Trophoblast cell (in vitro differentiated cells and primary cell): ENCODE measurements at regions not wholly inside any gene's neighbourhood (a gene's known extent, or its start where the extent isn't known, plus 50 kb on each side); places are given as distances from the start of the nearest gene placed in this dataset.

Source experiments
- DNase-seq, 2 donors: peaks; one replicate each; pipeline ENCODE4 v3.0.0-alpha.2; 2016
- H2AFZ ChIP-seq: 2 replicates; pipeline ENCODE4 v1.6.1; 2013; ENCODE audit warnings: low read length, moderate library complexity, mild to moderate bottlenecking; ENCODE audit not compliant: insufficient read depth, poor library complexity
- H2AK5ac ChIP-seq: 2 replicates; pipeline ENCODE4 v1.6.1; 2013; ENCODE audit warnings: mild to moderate bottlenecking, low read length
- H2BK120ac ChIP-seq: 2 replicates; pipeline ENCODE4 v1.6.1; 2013; ENCODE audit warnings: low read length, mild to moderate bottlenecking, moderate library complexity; ENCODE audit not compliant: insufficient read depth, poor library complexity
- H2BK12ac ChIP-seq: 2 replicates; pipeline ENCODE4 v1.6.1; 2013; ENCODE audit warnings: mild to moderate bottlenecking, low read length, moderate library complexity
- H2BK5ac ChIP-seq: 2 replicates; pipeline ENCODE4 v1.6.1; 2013; ENCODE audit warnings: low read length, low read depth, moderate library complexity, mild to moderate bottlenecking; ENCODE audit not compliant: poor library complexity
- H3K14ac ChIP-seq: 2 replicates; pipeline ENCODE4 v1.6.1; 2013; ENCODE audit warnings: mild to moderate bottlenecking, low read length
- H3K18ac ChIP-seq: 2 replicates; pipeline ENCODE4 v1.6.1; 2013; ENCODE audit warnings: mild to moderate bottlenecking, low read length
- H3K23ac ChIP-seq: 2 replicates; pipeline ENCODE4 v1.6.1; 2013; ENCODE audit warnings: low read length
- H3K27ac ChIP-seq: 2 replicates; pipeline ENCODE4 v1.5.1; 2013; ENCODE audit warnings: low read depth, mild to moderate bottlenecking, inconsistent platforms, low read length, moderate library complexity
- H3K27me3 ChIP-seq: 2 replicates; pipeline ENCODE4 v1.6.1; 2013; ENCODE audit warnings: inconsistent platforms, mild to moderate bottlenecking, low read length, moderate library complexity; ENCODE audit not compliant: insufficient read depth
- H3K36me3 ChIP-seq, 2 experiments: 1 replicate in 1 of 2; 2 replicates in 1 of 2; pipeline ENCODE4 v1.6.1; 2013; ENCODE audit warnings: low read length in 2 of 2, mild to moderate bottlenecking in 2 of 2, moderate library complexity in 1 of 2; ENCODE audit not compliant: insufficient read depth in 2 of 2, control insufficient read depth in 1 of 2
- H3K4ac ChIP-seq: 2 replicates; pipeline ENCODE4 v1.6.1; 2013; ENCODE audit warnings: low read depth, mild to moderate bottlenecking, low read length, moderate library complexity
- H3K4me1 ChIP-seq, 2 experiments: 1 replicate in 1 of 2; 2 replicates in 1 of 2; pipeline ENCODE4 v1.6.1; 2013; ENCODE audit warnings: low read length in 2 of 2, mild to moderate bottlenecking in 2 of 2, moderate library complexity in 1 of 2; ENCODE audit not compliant: insufficient read depth in 2 of 2, control insufficient read depth in 1 of 2
- H3K4me2 ChIP-seq: 2 replicates; pipeline ENCODE4 v1.6.1; 2013; ENCODE audit warnings: inconsistent platforms, mild to moderate bottlenecking, low read length, moderate library complexity
- H3K4me3 ChIP-seq: 2 replicates; pipeline ENCODE4 v1.5.1; 2013; ENCODE audit warnings: mild to moderate bottlenecking, low read depth, low read length, inconsistent platforms
- H3K79me1 ChIP-seq: one replicate; pipeline ENCODE4 v1.6.1; 2013; ENCODE audit warnings: low read length
- H3K79me2 ChIP-seq: 2 replicates; pipeline ENCODE4 v1.6.1; 2013; ENCODE audit warnings: low read length, mild to moderate bottlenecking; ENCODE audit not compliant: control insufficient read depth, insufficient read depth, poor library complexity
- H3K9ac ChIP-seq: 2 replicates; pipeline ENCODE4 v1.6.1; 2013; ENCODE audit warnings: mild to moderate bottlenecking, low read length
- H3K9me3 ChIP-seq: 2 replicates; pipeline ENCODE4 v1.6.1; 2013; ENCODE audit warnings: low read depth, mild to moderate bottlenecking, control low read depth, inconsistent platforms, low read length; ENCODE audit not compliant: insufficient read depth
- H4K12ac ChIP-seq: 2 replicates; pipeline ENCODE4 v1.6.1; 2013; ENCODE audit warnings: low read depth, mild to moderate bottlenecking, low read length, moderate library complexity
- H4K8ac ChIP-seq: 2 replicates; pipeline ENCODE4 v1.6.1; 2013; ENCODE audit warnings: low read depth, mild to moderate bottlenecking, low read length, moderate library complexity
- H4K91ac ChIP-seq: one replicate; pipeline ENCODE4 v1.6.1; 2013; ENCODE audit warnings: low read depth, mild to moderate bottlenecking, low read length, moderate library complexity
- WGBS: extraction: QIAGEN DNeasy Blood & Tissue Kit; methylation state at CpG from one replicate; pipeline ENCODE4 v1.1.7; 2013; ENCODE audit warnings: missing lambda C conversion rate; ENCODE audit not compliant: insufficient read length, insufficient coverage; ENCODE audit errors: extremely low coverage; 5-methylcytosine and 5-hydroxymethylcytosine counted together

DNA sequence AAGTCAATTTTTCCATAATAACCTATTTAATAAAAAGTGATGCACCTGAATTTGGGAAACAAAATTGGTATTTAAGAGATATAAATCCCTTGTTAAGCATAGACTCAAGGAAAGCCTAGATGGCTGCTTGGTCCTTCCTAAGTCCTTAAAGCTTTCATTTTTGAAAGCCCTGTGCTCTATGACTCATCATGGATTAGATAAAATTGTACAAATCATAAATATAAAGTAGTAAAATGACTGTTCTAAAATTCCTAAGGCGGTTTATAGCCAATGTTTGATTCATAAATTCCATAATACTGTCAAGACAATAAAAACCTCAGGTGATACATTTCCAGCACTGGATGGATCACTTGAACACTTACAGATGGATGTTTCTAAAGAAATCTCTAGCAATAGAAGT lies 730.8 kb upstream of the EPHA6 start:
- Histone ChIP-seq H4K8ac (no peak overlapping the region), H3K4me1 (no peaks in the 10 kb centered on the region), H3K14ac (no peak overlapping the region), H3K9me3 (no peaks in the 10 kb centered on the region), H3K4me2 (no peak overlapping the region), H2BK12ac (no peak overlapping the region), H3K27me3 (no peaks in the 10 kb centered on the region), H2AFZ (no peak overlapping the region), H2BK120ac (no peak overlapping the region), H2BK5ac (no peak overlapping the region), H3K4ac (no peak overlapping the region), H3K9ac (no peak overlapping the region), H3K79me1 (no peaks in the 10 kb centered on the region), H3K23ac (no peak overlapping the region), H4K91ac (no peak overlapping the region), H3K4me3 (no peak overlapping the region), H4K12ac (no peak overlapping the region), H3K27ac (no peak overlapping the region), H3K79me2 (no peaks in the 10 kb centered on the region), H3K18ac (no peak overlapping the region), H3K36me3 (no peaks in the 10 kb centered on the region), H2AK5ac (no peak overlapping the region)
- WGBS, result no CpG with 5 or more reads among the region's 1 CpG
- no peak for DNase-seq

DNA sequence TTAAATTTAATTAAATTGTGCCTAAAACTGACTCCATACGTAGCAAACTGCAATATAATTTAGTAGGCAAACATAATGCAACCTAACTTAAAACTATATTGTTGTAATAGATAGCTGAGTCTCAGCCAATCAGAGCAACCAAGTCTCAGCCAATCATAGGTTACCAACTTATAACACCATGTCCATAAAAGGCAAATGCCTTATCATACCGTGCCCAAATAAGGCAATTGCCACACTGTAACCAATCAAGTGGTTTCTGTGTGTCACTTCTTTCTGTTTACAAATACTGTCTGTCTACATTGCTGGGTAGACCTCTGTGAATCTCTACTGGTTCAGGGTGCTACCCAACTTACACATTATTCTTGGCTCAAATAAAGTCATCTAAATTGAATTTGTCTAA lies 728.4 kb upstream of the EPHA6 start:
- Histone ChIP-seq H2AFZ (no peak overlapping the region), H2AK5ac (no peak overlapping the region), H3K79me1 (no peaks in the 10 kb centered on the region), H3K4ac (no peak overlapping the region), H3K18ac (no peak overlapping the region), H3K9me3 (no peaks in the 10 kb centered on the region), H3K79me2 (no peaks in the 10 kb centered on the region), H2BK12ac (no peak overlapping the region), H2BK5ac (no peak overlapping the region), H3K9ac (no peak overlapping the region), H4K12ac (no peak overlapping the region), H4K91ac (no peak overlapping the region), H3K4me3 (no peak overlapping the region), H3K4me2 (no peak overlapping the region), H3K4me1 (no peaks in the 10 kb centered on the region), H3K14ac (no peak overlapping the region), H3K23ac (no peak overlapping the region), H3K27me3 (no peaks in the 10 kb centered on the region), H4K8ac (no peak overlapping the region), H3K36me3 (no peaks in the 10 kb centered on the region), H2BK120ac (no peak overlapping the region), H3K27ac (no peak overlapping the region)
- DNase-seq, result no peak
- WGBS, result no CpG with 5 or more reads among the region's 2 CpGs

DNA sequence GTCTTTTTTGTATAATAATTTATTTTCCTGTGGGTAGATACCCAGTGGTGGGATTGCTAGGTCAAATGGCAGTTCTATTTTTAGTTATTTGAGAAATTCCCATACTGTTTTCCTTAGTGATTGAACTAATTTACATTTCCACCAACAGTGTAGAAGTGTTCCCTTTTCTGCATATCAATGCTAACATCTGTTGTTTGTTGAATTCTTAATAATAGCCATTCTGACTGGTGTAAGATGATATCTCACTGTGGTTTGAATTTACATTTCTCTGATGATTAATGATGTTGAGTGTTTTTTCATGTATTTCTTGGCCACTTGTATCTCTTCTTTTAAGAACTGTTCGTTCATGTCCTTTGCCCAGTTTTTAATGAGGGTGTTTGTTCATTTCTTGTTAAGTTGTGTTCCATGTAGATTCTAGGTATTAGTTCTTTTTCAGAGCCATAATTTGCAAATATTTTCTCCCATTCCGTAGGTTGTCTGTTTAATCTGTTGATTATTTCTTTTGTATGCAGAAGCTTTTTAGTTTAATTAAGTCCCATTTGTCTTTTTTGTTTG lies 713.3 kb upstream of the EPHA6 start:
- Histone ChIP-seq H2BK5ac (no peak overlapping the region), H3K4me2 (no peak overlapping the region), H4K8ac (no peak overlapping the region), H2BK120ac (no peak overlapping the region), H3K9ac (no peak overlapping the region), H3K23ac (no peak overlapping the region), H3K79me1 (no peaks in the 10 kb centered on the region), H4K12ac (no peak overlapping the region), H3K4me1 (no peaks in the 10 kb centered on the region), H3K14ac (no peak overlapping the region), H3K9me3 (no peaks in the 10 kb centered on the region), H3K27ac (no peak overlapping the region), H2AFZ (no peak overlapping the region), H3K4ac (no peak overlapping the region), H3K18ac (no peak overlapping the region), H3K4me3 (no peak overlapping the region), H2AK5ac (no peak overlapping the region), H4K91ac (no peak overlapping the region), H3K27me3 (no peaks in the 10 kb centered on the region), H2BK12ac (no peak overlapping the region), H3K36me3 (no peaks in the 10 kb centered on the region), H3K79me2 (no peaks in the 10 kb centered on the region)
- no peak for DNase-seq
- no CpG with 5 or more reads among the region's 2 CpGs for WGBS

DNA sequence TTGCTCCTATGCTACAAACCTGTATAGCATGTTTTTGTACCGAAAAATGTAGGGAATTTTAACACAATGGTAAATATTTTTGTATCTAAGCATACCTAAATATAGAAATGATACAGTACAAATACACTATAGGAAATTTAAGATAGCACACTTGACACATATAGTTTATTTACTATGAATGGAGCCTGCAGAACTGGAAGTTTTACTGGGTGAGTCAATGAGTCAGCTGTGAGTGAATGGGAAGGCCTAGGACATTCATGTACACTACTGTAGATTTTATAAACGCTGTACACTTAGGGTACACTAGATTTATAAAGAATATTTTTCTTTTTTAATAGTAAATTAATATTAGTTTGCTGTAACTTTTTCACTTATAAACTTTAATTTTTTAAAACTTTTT lies 707.7 kb upstream of the EPHA6 start:
- Histone ChIP-seq H3K9me3 (no peaks in the 10 kb centered on the region), H3K14ac (no peak overlapping the region), H3K4me1 (no peaks in the 10 kb centered on the region), H2BK5ac (no peak overlapping the region), H2BK12ac (no peak overlapping the region), H2AK5ac (no peak overlapping the region), H3K79me2 (no peaks in the 10 kb centered on the region), H2AFZ (no peak overlapping the region), H3K27me3 (no peaks in the 10 kb centered on the region), H2BK120ac (no peak overlapping the region), H4K91ac (no peak overlapping the region), H3K9ac (no peak overlapping the region), H3K27ac (no peak overlapping the region), H3K79me1 (no peaks in the 10 kb centered on the region), H3K23ac (no peak overlapping the region), H3K4ac (no peak overlapping the region), H3K36me3 (no peaks in the 10 kb centered on the region), H4K12ac (no peak overlapping the region), H3K4me3 (no peak overlapping the region), H3K4me2 (no peak overlapping the region), H4K8ac (no peak overlapping the region), H3K18ac (no peak overlapping the region)
- DNase-seq, result no peak
- WGBS, result no CpG with 5 or more reads among the region's 2 CpGs
